NCI-H1930 (cell line): ENCODE measurements at regions not wholly inside any gene's neighbourhood (a gene's known extent, or its start where the extent isn't known, plus 50 kb on each side); places are given as distances from the start of the nearest gene placed in this dataset.

Experiments
- DNase-seq, 2 experiments: peaks; one replicate each; lab custom pipeline; 2025; lab: John Stamatoyannopoulos, UW

- no peak for DNase-seq
Observed at GRCh38 chr2:175463169-175463568, 281.7 kb upstream of the ATP5MC3 start.

DNA sequence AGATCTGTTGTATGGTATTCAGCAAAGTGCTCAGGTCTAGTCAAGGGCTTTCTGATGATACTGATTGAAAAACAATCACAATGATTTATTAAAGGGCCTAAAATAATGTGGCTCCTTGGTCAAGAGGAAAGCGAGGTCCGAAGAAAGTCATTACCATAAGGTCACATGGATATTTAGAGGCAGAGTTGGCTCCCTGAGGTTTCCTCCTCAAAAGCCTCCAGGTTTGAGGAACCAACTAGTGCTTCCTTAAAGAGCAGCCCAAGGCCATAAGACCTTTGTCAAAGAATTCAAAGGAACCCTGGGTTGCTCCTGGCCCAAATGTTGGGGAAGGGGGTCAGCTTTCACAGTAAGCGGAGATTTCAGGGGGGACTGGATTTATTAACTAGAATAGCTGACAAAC lies 280.7 kb upstream of the ATP5MC3 start:
- no peak for DNase-seq

GRCh38 chr2:175461839-175462238 lies 280.3 kb upstream of the ATP5MC3 start:
- DNase-seq = peak in 1 of 2 experiments; percentile 47

DNA sequence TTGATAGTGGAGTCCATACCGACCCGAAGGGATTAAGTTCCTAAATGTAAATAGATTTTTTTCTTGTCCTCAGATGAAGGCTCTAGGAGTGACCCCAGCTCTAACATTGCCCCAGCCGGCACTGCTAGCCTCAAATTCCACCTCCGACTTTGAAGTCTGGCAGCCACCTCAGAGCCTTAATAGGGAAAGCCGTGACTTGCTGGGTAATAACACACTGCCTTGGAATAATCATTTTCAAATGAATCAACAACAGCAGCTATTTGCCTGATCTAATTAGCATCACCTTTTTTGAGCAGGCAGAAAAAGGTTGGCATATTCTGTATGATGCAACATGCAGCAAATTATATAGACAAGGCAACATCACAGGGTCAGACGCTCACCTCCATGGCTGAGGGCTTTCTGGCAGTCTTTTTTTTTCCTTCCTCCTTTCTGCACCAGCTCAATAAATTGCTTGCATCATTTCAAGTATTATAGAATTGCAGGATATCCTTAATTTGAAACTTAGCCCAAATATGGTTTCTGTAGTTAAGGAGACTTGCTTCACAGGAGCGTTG lies 276.5 kb upstream of the ATP5MC3 start:
- DNase-seq = peak in 1 of 2 experiments; percentile 71

- DNase-seq = no peak
Observed at GRCh38 chr2:175454953-175455389, 273.5 kb upstream of the ATP5MC3 start.

GRCh38 chr2:175450029-175450760 lies 268.7 kb upstream of the ATP5MC3 start:
- DNase-seq = no peak

DNA sequence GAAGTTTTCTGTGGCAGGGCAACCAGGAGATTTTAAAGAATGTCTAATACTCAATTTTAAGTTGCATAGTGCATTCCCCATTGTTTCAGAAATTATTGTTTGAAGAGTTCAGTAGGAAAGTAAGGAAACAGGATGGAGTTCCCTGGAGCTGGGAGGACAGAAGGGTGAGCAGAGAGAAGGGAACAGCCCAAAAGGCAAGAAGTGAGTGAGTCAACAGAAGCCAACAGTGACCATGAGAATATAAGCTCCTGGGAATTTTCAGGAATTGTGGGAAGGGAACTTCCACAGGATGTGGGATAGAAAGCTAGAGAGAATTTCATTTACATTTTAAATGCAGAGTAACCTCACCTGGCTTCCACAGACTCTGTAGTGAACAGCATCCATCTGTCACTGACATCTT lies 268.1 kb upstream of the ATP5MC3 start:
- no peak for DNase-seq

GRCh38 chr2:175446201-175446600 lies 264.7 kb upstream of the ATP5MC3 start:
- DNase-seq = no peak

DNA sequence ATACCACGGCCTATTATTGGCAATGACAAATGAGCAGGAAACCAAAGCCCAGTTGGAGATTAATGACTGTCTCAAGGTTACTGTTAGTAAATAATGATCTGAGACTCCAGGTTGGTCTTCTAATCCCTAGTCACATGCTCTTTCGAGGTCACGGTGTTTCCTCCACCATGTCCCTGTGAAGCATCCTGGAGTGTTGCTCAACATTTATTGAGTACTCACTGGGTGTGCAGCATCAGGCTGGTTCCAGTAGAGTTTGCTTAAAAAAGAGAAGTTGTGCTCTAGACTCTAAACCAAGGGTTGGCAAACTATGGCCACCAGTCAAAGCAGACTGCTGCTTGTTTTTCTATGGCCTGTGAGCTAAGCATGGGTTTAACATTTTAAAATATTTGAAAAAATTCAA lies 263.8 kb upstream of the ATP5MC3 start:
- no peak for DNase-seq

DNA sequence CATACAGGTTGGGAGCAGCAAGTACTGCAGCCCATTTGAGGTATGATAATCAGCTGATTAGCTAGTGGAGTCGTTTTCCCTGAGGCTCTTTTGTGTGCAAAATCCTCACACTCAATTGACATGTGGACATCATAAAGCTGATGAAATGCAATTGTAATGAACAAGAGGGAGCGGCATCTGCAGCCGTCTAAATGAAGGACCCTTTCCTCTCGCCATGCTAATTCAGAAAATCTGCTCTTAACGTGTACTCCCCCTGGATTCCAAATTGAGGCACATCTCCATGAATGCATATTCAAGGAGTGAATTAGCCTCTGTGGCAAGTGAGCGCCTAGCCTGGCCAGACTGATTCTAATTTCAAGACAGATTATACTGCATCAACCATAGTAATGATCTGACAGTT lies 260.9 kb upstream of the ATP5MC3 start:
- peak; percentile 61 to 81 for DNase-seq

GRCh38 chr2:175441181-175441761 lies 259.8 kb upstream of the ATP5MC3 start:
- peak in 1 of 2 experiments; percentile 17 for DNase-seq

DNA sequence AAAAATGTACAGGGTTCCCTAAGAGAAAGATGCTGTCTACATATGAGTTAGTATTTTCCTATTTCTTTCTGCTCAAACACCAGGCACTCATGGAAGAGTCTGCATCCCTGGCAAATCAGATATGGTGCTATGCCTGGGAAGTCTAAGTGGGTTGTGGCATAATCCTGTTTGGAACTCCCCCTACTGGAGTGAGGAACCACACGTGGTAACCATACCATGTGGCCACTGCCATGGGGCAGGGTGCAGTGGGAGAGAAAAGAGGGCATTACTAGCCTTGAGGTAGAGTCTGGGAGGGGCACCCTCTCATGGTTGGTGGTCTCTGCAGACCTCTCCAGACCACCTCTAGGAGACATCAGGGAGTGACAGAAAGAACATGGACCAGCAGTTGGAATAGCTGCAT lies 257.9 kb upstream of the ATP5MC3 start:
- DNase-seq = peak in 1 of 2 experiments; percentile 33

DNA sequence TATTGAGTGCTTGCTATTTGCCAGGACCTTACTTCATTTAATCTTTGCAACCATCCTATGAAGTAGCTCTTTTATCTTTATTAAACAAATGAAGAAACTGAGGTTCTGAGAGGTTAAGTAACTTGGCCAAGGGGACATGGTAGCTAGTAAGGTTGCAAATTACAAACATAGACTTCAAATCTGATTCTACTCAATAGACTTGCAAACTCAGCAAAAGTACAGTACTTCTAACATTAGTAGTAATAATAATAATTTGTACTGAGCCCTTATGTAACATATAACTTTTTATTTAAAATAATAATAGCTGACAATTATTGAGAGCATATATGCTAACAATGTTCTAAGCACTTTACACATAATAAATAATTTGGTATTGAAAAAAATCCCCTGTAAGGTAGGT lies 255.7 kb upstream of the ATP5MC3 start:
- DNase-seq = no peak

- DNase-seq = no peak
Observed at GRCh38 chr2:175436076-175436475, 254.6 kb upstream of the ATP5MC3 start.

GRCh38 chr2:175435012-175435411 lies 253.5 kb upstream of the ATP5MC3 start:
- DNase-seq = no peak

DNA sequence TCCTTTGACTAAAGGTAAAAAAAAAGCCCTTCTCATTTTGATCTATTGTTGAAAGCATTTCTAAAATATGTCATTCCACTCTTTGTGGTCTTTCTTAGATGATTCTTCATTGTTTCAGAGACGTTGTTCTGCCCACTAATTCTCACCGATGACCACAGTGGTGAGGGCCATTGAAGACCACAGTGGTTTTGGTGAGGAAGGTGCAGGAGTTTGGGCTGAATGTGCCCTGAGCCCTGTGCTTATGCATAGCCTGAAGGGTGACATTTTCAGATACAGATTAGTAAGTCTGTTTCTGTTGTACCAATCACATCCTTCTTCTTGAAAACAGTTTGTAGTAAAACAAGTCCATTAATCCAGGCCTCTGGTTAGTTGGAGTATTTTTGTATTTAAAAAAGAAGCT lies 251.3 kb upstream of the ATP5MC3 start:
- DNase-seq = no peak

GRCh38 chr2:175432021-175432420 lies 250.5 kb upstream of the ATP5MC3 start:
- peak; percentile 78 to 79 for DNase-seq

DNA sequence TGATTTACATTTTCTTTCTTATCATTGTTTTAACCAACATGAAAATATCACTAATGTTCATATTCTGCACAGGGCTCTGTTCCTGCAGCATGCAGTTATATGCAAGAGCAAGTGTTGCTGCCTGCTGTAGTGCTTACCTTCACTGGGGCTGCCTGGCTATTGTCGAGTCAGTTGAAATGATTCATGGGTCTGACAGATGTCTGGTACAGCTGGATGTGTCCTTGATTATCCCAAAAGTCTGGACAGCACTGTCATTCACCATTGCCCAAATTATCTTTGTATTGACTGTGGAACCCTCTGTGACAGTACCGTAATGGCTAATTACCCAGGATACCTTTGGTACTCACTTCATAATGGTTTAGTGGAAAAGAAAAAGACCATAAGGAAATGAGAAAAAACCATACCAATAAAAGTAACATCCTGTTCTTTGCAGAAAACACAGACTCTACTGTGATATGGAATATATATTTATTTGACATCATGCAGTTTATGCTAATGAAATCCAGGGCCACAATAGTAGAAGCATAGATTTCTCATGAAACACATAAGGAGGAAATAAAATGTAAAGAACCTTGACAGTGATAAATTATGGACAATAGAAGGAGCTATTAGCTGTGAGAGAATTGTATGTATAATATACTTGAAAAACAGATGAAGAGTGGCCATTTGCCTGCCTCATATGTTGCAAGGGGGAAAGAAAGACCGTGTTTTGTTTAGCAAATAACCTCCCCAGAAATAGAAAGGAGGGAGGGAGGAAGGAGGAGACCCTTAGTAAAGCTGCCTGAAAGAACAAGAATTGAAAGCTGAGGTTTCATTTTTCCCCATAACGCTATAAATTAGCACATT lies 249.8 kb upstream of the ATP5MC3 start:
- DNase-seq = peak; percentile 70 to 71

DNA sequence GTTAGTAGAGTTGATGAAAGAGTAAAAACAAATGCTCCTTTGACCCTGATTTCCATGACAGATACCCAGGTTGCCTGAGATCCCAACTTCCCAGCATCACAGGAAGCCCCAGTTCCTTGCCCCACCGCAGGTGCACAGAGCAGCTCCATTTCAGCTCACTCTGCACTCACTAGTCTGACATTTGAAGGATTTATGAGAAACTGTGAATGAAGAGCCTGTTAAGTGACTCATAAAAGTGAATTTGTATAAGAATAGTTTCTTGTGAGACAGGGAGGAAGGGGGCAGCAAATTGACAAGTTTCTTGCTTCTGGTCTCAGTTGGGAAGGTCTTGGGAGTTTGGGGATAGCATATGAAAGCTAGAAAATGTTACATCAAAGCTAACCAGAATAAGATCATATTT lies 248.7 kb upstream of the ATP5MC3 start:
- no peak for DNase-seq

DNA sequence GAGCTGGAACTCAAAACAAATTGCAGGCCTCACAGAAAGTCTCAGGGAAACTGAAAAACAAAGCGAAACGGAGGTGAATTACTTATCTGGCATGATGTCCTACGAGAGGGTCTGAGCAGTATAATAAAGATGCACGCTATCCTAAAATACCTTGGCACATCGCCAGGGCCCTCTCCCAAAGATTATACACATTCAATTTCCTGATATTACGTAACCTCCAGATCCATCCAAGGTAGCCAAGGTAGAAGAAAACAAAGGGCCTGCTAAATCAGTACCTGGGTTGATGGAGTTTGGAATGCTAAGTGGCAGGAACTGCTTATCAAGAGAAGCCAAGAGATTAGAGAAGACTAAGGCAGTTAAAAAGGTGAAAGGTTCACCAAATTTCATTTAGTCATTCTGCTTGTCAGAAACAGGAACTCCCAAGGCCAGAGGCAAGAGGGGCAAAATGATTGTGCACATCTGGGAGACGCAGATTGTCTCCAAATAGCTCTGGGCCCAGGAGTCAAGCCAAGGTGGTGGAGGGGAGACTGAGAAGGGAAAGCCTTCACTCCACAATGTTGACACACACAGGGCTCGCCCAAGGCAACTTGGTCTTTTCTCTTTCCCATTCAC lies 236.8 kb upstream of the ATP5MC3 start:
- no peak for DNase-seq

DNA sequence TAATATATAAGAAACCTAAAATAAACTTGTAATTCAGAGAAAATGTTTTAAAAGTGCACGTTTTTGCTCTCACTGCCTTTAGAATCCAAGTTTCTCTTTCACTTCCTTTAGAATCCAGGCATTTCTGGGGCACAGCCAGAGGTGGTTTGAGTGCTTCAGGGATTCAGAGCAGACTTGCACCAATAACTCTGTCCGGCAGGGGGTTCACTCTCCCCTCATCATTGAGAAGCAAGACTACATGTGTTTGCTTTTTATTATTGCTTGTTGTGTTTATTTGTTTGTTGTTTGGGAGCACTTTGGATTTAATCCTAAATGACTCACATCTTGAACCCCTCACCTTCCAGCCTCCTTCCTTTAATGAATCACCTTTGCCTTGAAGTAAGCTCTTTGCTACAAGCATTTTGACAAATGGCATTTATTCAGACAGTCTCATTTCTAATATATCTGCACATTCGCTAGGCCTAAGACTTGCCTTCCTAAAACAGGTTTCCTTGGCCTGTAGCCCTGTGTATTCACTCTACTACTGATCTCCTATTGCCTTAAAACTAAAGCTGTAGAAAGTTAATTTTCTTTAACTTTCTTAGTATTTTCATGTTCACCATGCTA lies 233.5 kb upstream of the ATP5MC3 start:
- peak in 1 of 2 experiments; percentile 8 for DNase-seq
